ENCODE measurements at regions not wholly inside any gene's neighbourhood (a gene's known extent, or its start where the extent isn't known, plus 50 kb on each side); places are given as distances from the start of the nearest gene placed in this dataset.

- Histone ChIP-seq H3K27ac (replicated peaks; ENCODE audit: low read length) (no peak overlapping the region), H3K9ac (ENCODE audit: low read depth, low read length, poor library complexity) (no peak overlapping the region), H3K27me3 (ENCODE audit: control insufficient read depth in 3 of 3, insufficient read depth in 3 of 3, low read depth in 1 of 3, low read length in 3 of 3) (no peaks in the 10 kb centered on the region), H3K14ac (ENCODE audit: low read length) (no peak overlapping the region), H3K36me3 (replicated peaks in 1 of 2; ENCODE audit: control insufficient read depth in 2 of 2, insufficient read depth in 2 of 2, low read length in 2 of 2) (no peaks in the 10 kb centered on the region), H2AFZ (ENCODE audit: low read length) (no peak overlapping the region), H4K8ac (ENCODE audit: low read depth, low read length) (no peak overlapping the region), H2BK5ac (ENCODE audit: low read length) (no peak overlapping the region), H3K79me1 (ENCODE audit: low read depth, low read length) (no peaks in the 10 kb centered on the region), H2BK120ac (ENCODE audit: low read depth, low read length) (no peak overlapping the region), H4K91ac (ENCODE audit: low read depth, low read length, poor library complexity) (no peak overlapping the region), H2BK15ac (ENCODE audit: low read length) (no peak overlapping the region), H3K23ac (ENCODE audit: low read depth, low read length, poor library complexity) (no peak overlapping the region), H3K4me3 (ENCODE audit: low read length in 2 of 2) (no peak overlapping the region), H3K18ac (ENCODE audit: low read length) (no peak overlapping the region), H3K9me3 (replicated peaks in 1 of 2; ENCODE audit: control insufficient read depth in 2 of 2, insufficient read depth in 1 of 2, low read depth in 1 of 2, low read length in 2 of 2) (no peaks in the 10 kb centered on the region), H3K4me2 (ENCODE audit: insufficient read depth, low read length, poor library complexity, severe bottlenecking) (no peak overlapping the region), H2AK5ac (ENCODE audit: low read depth, low read length) (no peak overlapping the region), H3K4me1 (ENCODE audit: control insufficient read depth in 2 of 2, insufficient read depth in 1 of 2, low read depth in 1 of 2, low read length in 2 of 2) (peaks cover 0 to 3% of the 10 kb centered on the region in 2 donors), H3K4ac (ENCODE audit: low read length) (no peak overlapping the region), H2BK12ac (ENCODE audit: low read length) (no peak overlapping the region)
- DNase-seq (ENCODE audit: low spot score): no peak
- WGBS, 2 donors (ENCODE audit: extremely low coverage in 2 of 2, insufficient read length in 2 of 2, insufficient replicate concordance in 1 of 2): no CpG with 5 or more reads among the region's 4 CpGs
Measured at GRCh38 chr20:60728705-60729104, 523.4 kb upstream of the CDH4 start.

DNA sequence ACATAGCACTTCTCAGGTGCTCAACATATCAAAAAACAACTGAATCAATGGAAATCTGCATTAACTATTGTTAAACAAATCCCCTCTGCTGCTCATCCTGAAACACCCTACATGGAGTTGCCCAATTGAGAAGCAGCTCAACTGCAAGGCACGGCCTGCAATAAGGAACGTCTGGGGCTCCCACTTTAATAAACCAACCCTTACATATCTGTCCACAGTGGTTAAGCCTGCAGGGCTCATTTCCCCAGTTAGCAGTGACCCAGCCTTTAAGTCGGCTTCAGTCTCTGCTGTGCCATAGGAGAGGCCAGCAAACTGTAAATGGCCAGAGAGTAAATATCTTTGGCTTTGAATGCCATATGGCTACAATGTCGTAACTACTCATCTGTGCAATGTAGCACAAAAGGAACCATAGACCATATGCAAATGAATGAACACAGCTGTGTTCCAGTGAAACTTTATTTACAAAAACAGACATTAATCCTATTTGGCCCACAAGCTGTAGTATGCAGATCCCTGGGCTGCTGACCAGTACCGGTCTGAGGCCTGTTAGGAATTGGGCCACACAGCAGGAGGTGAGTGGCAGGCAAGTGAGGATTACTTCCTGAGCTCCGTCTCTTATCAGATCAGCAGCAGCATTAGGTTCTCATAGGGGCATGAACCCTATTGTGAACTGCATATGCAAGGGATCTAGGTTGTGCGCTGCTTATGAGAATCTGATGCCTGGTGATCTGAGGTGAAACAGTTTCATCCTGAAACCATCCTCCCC, 522.7 kb upstream of the CDH4 start:
- no peak for DNase-seq (ENCODE audit: low spot score)
- Histone ChIP-seq H4K8ac (ENCODE audit: low read depth, low read length) (no peak overlapping the region), H2AK5ac (ENCODE audit: low read depth, low read length) (no peak overlapping the region), H3K9ac (ENCODE audit: low read depth, low read length, poor library complexity) (no peak overlapping the region), H3K4me3 (ENCODE audit: low read length in 2 of 2) (no peak overlapping the region), H2BK12ac (ENCODE audit: low read length) (no peak overlapping the region), H3K36me3 (replicated peaks in 1 of 2; ENCODE audit: control insufficient read depth in 2 of 2, insufficient read depth in 2 of 2, low read length in 2 of 2) (no peaks in the 10 kb centered on the region), H4K91ac (ENCODE audit: low read depth, low read length, poor library complexity) (no peak overlapping the region), H3K14ac (ENCODE audit: low read length) (no peak overlapping the region), H3K27ac (replicated peaks; ENCODE audit: low read length) (no peak overlapping the region), H3K23ac (ENCODE audit: low read depth, low read length, poor library complexity) (no peak overlapping the region), H2AFZ (ENCODE audit: low read length) (no peak overlapping the region), H3K9me3 (replicated peaks in 1 of 2; ENCODE audit: control insufficient read depth in 2 of 2, insufficient read depth in 1 of 2, low read depth in 1 of 2, low read length in 2 of 2) (no peaks in the 10 kb centered on the region), H3K4me1 (ENCODE audit: control insufficient read depth in 2 of 2, insufficient read depth in 1 of 2, low read depth in 1 of 2, low read length in 2 of 2) (peaks cover 0 to 3% of the 10 kb centered on the region in 2 donors), H3K27me3 (ENCODE audit: control insufficient read depth in 3 of 3, insufficient read depth in 3 of 3, low read depth in 1 of 3, low read length in 3 of 3) (no peaks in the 10 kb centered on the region), H3K4me2 (ENCODE audit: insufficient read depth, low read length, poor library complexity, severe bottlenecking) (no peak overlapping the region), H2BK120ac (ENCODE audit: low read depth, low read length) (no peak overlapping the region), H3K79me1 (ENCODE audit: low read depth, low read length) (no peaks in the 10 kb centered on the region), H2BK5ac (ENCODE audit: low read length) (no peak overlapping the region), H3K4ac (ENCODE audit: low read length) (no peak overlapping the region), H2BK15ac (ENCODE audit: low read length) (no peak overlapping the region), H3K18ac (ENCODE audit: low read length) (no peak overlapping the region)
- WGBS, 2 donors (ENCODE audit: extremely low coverage in 2 of 2, insufficient read length in 2 of 2, insufficient replicate concordance in 1 of 2): no CpG with 5 or more reads among the region's 7 CpGs

GRCh38 chr20:60732322-60732721, 519.7 kb upstream of the CDH4 start:
- no peak overlapping the region for H3K14ac ChIP-seq (ENCODE audit: low read length)
- H2BK12ac ChIP-seq (ENCODE audit: low read length): no peak overlapping the region
- no peak overlapping the region for H2BK120ac ChIP-seq (ENCODE audit: low read depth, low read length)
- H2AK5ac ChIP-seq (ENCODE audit: low read depth, low read length): no peak overlapping the region
- H3K36me3 ChIP-seq (replicated peaks in 1 of 2; ENCODE audit: control insufficient read depth in 2 of 2, insufficient read depth in 2 of 2, low read length in 2 of 2): no peaks in the 10 kb centered on the region
- H3K27ac ChIP-seq (replicated peaks; ENCODE audit: low read length): no peak overlapping the region
- H4K8ac ChIP-seq (ENCODE audit: low read depth, low read length): no peak overlapping the region
- no peak overlapping the region for H2BK15ac ChIP-seq (ENCODE audit: low read length)
- no peak overlapping the region for H3K23ac ChIP-seq (ENCODE audit: low read depth, low read length, poor library complexity)
- no peak overlapping the region for H4K91ac ChIP-seq (ENCODE audit: low read depth, low read length, poor library complexity)
- H3K9me3 ChIP-seq (replicated peaks in 1 of 2; ENCODE audit: control insufficient read depth in 2 of 2, insufficient read depth in 1 of 2, low read depth in 1 of 2, low read length in 2 of 2): no peaks in the 10 kb centered on the region
- no peak for DNase-seq (ENCODE audit: low spot score)
- H3K27me3 ChIP-seq (ENCODE audit: control insufficient read depth in 3 of 3, insufficient read depth in 3 of 3, low read depth in 1 of 3, low read length in 3 of 3): no peaks in the 10 kb centered on the region
- no peak overlapping the region for H3K4me3 ChIP-seq (ENCODE audit: low read length in 2 of 2)
- no peak overlapping the region for H3K9ac ChIP-seq (ENCODE audit: low read depth, low read length, poor library complexity)
- no peak overlapping the region for H3K18ac ChIP-seq (ENCODE audit: low read length)
- H3K4ac ChIP-seq (ENCODE audit: low read length): no peak overlapping the region
- H3K4me2 ChIP-seq (ENCODE audit: insufficient read depth, low read length, poor library complexity, severe bottlenecking): no peak overlapping the region
- WGBS, 2 donors (ENCODE audit: extremely low coverage in 2 of 2, insufficient read length in 2 of 2, insufficient replicate concordance in 1 of 2): no CpG with 5 or more reads among the region's 3 CpGs
- H3K79me1 ChIP-seq (ENCODE audit: low read depth, low read length): no peaks in the 10 kb centered on the region
- no peak overlapping the region for H2BK5ac ChIP-seq (ENCODE audit: low read length)
- H2AFZ ChIP-seq (ENCODE audit: low read length): no peak overlapping the region
- peaks cover 0 to 3% of the 10 kb centered on the region in 2 donors for H3K4me1 ChIP-seq (ENCODE audit: control insufficient read depth in 2 of 2, insufficient read depth in 1 of 2, low read depth in 1 of 2, low read length in 2 of 2)

DNA sequence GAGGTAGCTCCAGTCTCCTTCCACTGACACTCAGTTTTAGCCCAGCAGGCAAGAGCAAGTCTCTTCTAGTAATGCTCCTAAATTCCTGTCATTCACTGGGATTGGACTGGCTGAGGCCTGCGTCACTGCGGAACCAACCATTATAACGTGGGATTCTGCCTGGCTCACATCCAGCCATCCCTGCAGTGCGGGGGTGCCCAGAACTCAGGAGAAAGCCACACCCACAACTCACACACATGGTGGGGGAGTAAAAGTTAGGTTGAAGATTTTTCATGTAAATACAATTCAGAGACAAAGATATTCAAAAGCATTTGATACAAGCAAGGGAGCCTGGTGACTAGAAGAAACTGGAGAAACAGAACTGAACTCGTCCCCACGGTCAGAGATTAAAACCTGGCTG, 504.0 kb upstream of the CDH4 start:
- H3K4me3 ChIP-seq (ENCODE audit: low read length in 2 of 2): no peak overlapping the region
- H2BK12ac ChIP-seq (ENCODE audit: low read length): no peak overlapping the region
- H2AK5ac ChIP-seq (ENCODE audit: low read depth, low read length): no peak overlapping the region
- no peak overlapping the region for H4K91ac ChIP-seq (ENCODE audit: low read depth, low read length, poor library complexity)
- no peak overlapping the region for H3K4ac ChIP-seq (ENCODE audit: low read length)
- no peak overlapping the region for H2BK120ac ChIP-seq (ENCODE audit: low read depth, low read length)
- H3K27me3 ChIP-seq (ENCODE audit: control insufficient read depth in 3 of 3, insufficient read depth in 3 of 3, low read depth in 1 of 3, low read length in 3 of 3): no peaks in the 10 kb centered on the region
- no peak overlapping the region for H3K27ac ChIP-seq (replicated peaks; ENCODE audit: low read length)
- DNase-seq (ENCODE audit: low spot score): no peak
- no peak overlapping the region for H2BK5ac ChIP-seq (ENCODE audit: low read length)
- no peak overlapping the region for H4K8ac ChIP-seq (ENCODE audit: low read depth, low read length)
- H3K9me3 ChIP-seq (replicated peaks in 1 of 2; ENCODE audit: control insufficient read depth in 2 of 2, insufficient read depth in 1 of 2, low read depth in 1 of 2, low read length in 2 of 2): no peaks in the 10 kb centered on the region
- H3K14ac ChIP-seq (ENCODE audit: low read length): no peak overlapping the region
- no peak overlapping the region for H3K18ac ChIP-seq (ENCODE audit: low read length)
- no peaks in the 10 kb centered on the region for H3K79me1 ChIP-seq (ENCODE audit: low read depth, low read length)
- no CpG with 5 or more reads among the region's 6 CpGs for WGBS, 2 donors (ENCODE audit: extremely low coverage in 2 of 2, insufficient read length in 2 of 2, insufficient replicate concordance in 1 of 2)
- no peak overlapping the region for H3K23ac ChIP-seq (ENCODE audit: low read depth, low read length, poor library complexity)
- H3K36me3 ChIP-seq (replicated peaks in 1 of 2; ENCODE audit: control insufficient read depth in 2 of 2, insufficient read depth in 2 of 2, low read length in 2 of 2): no peaks in the 10 kb centered on the region
- H3K4me2 ChIP-seq (ENCODE audit: insufficient read depth, low read length, poor library complexity, severe bottlenecking): no peak overlapping the region
- H2AFZ ChIP-seq (ENCODE audit: low read length): no peak overlapping the region
- no peak overlapping the region for H2BK15ac ChIP-seq (ENCODE audit: low read length)
- no peaks in the 10 kb centered on the region for H3K4me1 ChIP-seq (ENCODE audit: control insufficient read depth in 2 of 2, insufficient read depth in 1 of 2, low read depth in 1 of 2, low read length in 2 of 2)
- H3K9ac ChIP-seq (ENCODE audit: low read depth, low read length, poor library complexity): no peak overlapping the region

Measured in neuronal stem cell (in vitro differentiated cells).